ENCODE measurements at regions not wholly inside any gene's neighbourhood (a gene's known extent, or its start where the extent isn't known, plus 50 kb on each side); places are given as distances from the start of the nearest gene placed in this dataset.

GRCh38 chr2:18763338-18763737 lies 174.0 kb upstream of the NT5C1B start:
- DNase-seq: no peak

GRCh38 chr2:18762667-18763066 lies 173.3 kb upstream of the NT5C1B start:
- DNase-seq: no peak

GRCh38 chr2:18754286-18754685 lies 164.9 kb upstream of the NT5C1B start:
- DNase-seq: no peak

- DNase-seq: no peak
Measured at GRCh38 chr2:18753722-18754121, 164.4 kb upstream of the NT5C1B start.

GRCh38 chr2:18752667-18753422 lies 163.5 kb upstream of the NT5C1B start:
- DNase-seq: no peak

GRCh38 chr2:18752022-18752493 lies 162.7 kb upstream of the NT5C1B start:
- peak; percentile 30 for DNase-seq

- no peak for DNase-seq
Measured at GRCh38 chr2:18750672-18751554, 161.5 kb upstream of the NT5C1B start.

- DNase-seq: peak; percentile 76
Measured at GRCh38 chr2:18749912-18750526, 160.7 kb upstream of the NT5C1B start.

- DNase-seq: no peak
Measured at GRCh38 chr2:18745431-18746272, 156.3 kb upstream of the NT5C1B start.

- DNase-seq: peak; percentile 47
Measured at GRCh38 chr2:18741895-18742732, 152.7 kb upstream of the NT5C1B start.

- no peak for DNase-seq
Measured at GRCh38 chr2:18741191-18741590, 151.8 kb upstream of the NT5C1B start.

GRCh38 chr2:18740474-18740881 lies 151.1 kb upstream of the NT5C1B start:
- peak; percentile 73 for DNase-seq

- DNase-seq: no peak
Measured at GRCh38 chr2:18731666-18732065, 142.3 kb upstream of the NT5C1B start.

- DNase-seq: no peak
Measured at GRCh38 chr2:18724371-18725145, 135.2 kb upstream of the NT5C1B start.

- no peak for DNase-seq
Measured at GRCh38 chr2:18723219-18723618, 133.8 kb upstream of the NT5C1B start.

- DNase-seq: no peak
Measured at GRCh38 chr2:18722101-18722500, 132.7 kb upstream of the NT5C1B start.

GRCh38 chr2:18721038-18721922 lies 131.9 kb upstream of the NT5C1B start:
- DNase-seq: peak; percentile 32

GRCh38 chr2:18719978-18720775 lies 130.8 kb upstream of the NT5C1B start:
- DNase-seq: no peak
